ENCODE measurements at regions not wholly inside any gene's neighbourhood (a gene's known extent, or its start where the extent isn't known, plus 50 kb on each side); places are given as distances from the start of the nearest gene placed in this dataset.

DNA sequence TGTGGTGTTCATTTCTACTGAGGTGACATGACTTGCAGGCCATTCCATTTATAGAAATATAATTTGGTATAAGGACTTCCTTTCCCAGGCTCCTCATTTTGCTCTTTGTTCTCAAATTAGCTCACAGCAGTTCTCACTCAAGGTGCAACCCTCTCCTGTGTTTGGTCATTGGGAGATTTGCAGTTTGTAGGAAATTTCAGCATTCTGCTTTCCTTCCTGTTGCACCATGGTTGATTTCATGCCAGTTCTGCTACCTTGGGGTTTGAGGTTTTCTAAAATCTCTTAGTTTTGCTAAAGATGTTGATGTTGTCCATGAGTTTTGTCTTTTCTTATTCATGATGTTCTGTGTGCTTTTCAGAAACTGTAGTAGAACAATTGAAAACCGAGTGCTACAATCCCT lies 65.7 kb upstream of the PROK2 start:
- H3K4me1 ChIP-seq (ENCODE audit: insufficient read depth, low read length, poor library complexity, severe bottlenecking), result no peaks in the 10 kb centered on the region
- H3K4me3 ChIP-seq (ENCODE audit: low read depth, low read length, poor library complexity, severe bottlenecking), result no peak overlapping the region
- intact Hi-C loops (cut with micrococcal nuclease; ENCODE audit: unreplicated experiment), result no loop called here
- TF ChIP-seq EZH2 (IDR thresholded peaks at IDR 0.05; ENCODE audit: borderline replicate concordance, low read depth, low read length, poor library complexity, severe bottlenecking), result no peak
- TF ChIP-seq, protein P1, sequence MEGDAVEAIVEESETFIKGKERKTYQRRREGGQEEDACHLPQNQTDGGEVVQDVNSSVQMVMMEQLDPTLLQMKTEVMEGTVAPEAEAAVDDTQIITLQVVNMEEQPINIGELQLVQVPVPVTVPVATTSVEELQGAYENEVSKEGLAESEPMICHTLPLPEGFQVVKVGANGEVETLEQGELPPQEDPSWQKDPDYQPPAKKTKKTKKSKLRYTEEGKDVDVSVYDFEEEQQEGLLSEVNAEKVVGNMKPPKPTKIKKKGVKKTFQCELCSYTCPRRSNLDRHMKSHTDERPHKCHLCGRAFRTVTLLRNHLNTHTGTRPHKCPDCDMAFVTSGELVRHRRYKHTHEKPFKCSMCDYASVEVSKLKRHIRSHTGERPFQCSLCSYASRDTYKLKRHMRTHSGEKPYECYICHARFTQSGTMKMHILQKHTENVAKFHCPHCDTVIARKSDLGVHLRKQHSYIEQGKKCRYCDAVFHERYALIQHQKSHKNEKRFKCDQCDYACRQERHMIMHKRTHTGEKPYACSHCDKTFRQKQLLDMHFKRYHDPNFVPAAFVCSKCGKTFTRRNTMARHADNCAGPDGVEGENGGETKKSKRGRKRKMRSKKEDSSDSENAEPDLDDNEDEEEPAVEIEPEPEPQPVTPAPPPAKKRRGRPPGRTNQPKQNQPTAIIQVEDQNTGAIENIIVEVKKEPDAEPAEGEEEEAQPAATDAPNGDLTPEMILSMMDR (conservative IDR thresholded peaks at IDR 0.05; ENCODE audit: low read depth, low read length), result no peak
- BruUV-seq (replicated peaks), result no TSS peak
- no peaks in the 10 kb centered on the region for H3K27me3 ChIP-seq (replicated peaks; ENCODE audit: insufficient read depth, low read depth, low read length, poor library complexity)
- DNase-seq (ENCODE audit: low spot score), result no peak
- ChIA-PET CTCF (no interaction called here), POLR2A (ENCODE audit: low non-redundant PET) (no interaction called here)
- H3K27ac ChIP-seq (ENCODE audit: low read depth, low read length, poor library complexity, severe bottlenecking), result no peak overlapping the region
- no peaks in the 10 kb centered on the region for H3K36me3 ChIP-seq (ENCODE audit: insufficient read depth, low read length, poor library complexity, severe bottlenecking)
- H3K9me3 ChIP-seq (ENCODE audit: low read depth, low read length, poor library complexity, severe bottlenecking), result no peaks in the 10 kb centered on the region

DNA sequence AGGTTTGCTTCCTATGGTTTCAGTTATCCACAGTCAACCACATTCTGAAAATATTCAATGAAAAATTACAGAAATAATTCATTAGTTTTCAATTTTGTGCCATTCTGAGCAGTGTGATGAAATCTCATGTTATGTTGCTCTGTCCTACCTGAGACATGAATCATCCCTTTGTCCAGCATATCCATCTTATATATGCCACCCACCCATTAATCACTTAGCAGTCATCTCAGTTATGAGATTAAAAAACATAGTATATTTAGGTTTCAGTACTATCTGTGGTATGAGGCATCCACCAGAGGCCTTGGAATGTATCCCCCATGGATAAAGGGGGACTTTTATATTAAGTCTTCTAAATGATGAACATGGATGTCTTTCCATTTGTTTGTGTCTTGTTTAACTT lies 64.7 kb upstream of the PROK2 start:
- Histone ChIP-seq H3K27ac (ENCODE audit: low read depth, low read length, poor library complexity, severe bottlenecking) (no peak overlapping the region), H3K4me1 (ENCODE audit: insufficient read depth, low read length, poor library complexity, severe bottlenecking) (no peaks in the 10 kb centered on the region), H3K27me3 (replicated peaks; ENCODE audit: insufficient read depth, low read depth, low read length, poor library complexity) (no peaks in the 10 kb centered on the region), H3K4me3 (ENCODE audit: low read depth, low read length, poor library complexity, severe bottlenecking) (no peak overlapping the region), H3K36me3 (ENCODE audit: insufficient read depth, low read length, poor library complexity, severe bottlenecking) (no peaks in the 10 kb centered on the region), H3K9me3 (ENCODE audit: low read depth, low read length, poor library complexity, severe bottlenecking) (no peaks in the 10 kb centered on the region)
- ChIA-PET CTCF (no interaction called here), POLR2A (ENCODE audit: low non-redundant PET) (no interaction called here)
- intact Hi-C loops (cut with micrococcal nuclease; ENCODE audit: unreplicated experiment), result no loop called here
- TF ChIP-seq, protein P1 (conservative IDR thresholded peaks at IDR 0.05; ENCODE audit: low read depth, low read length), result no peak
- TF ChIP-seq EZH2 (IDR thresholded peaks at IDR 0.05; ENCODE audit: borderline replicate concordance, low read depth, low read length, poor library complexity, severe bottlenecking), result no peak
- no TSS peak for BruUV-seq (replicated peaks)
- no peak for DNase-seq (ENCODE audit: low spot score)

DNA sequence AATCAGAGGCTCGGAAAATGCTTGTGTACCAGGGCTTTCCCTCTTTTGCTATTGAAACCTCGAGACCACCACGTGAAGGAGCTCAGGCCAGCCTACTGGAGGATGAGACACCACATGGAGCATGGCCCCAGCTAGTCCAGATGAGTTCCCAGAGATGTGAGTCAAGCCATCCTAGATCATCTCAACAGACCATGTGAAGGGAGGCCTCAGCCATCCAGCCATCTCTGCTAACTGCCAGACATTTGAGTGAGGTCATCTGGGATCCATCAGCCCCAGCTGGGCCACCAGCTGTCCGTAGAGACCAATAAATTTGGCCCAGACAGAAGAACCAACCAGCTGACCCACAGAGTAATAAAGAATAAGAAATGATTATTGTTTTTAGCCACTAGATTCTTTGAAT lies 62.8 kb upstream of the PROK2 start:
- Histone ChIP-seq H3K4me3 (ENCODE audit: low read depth, low read length, poor library complexity, severe bottlenecking) (no peak overlapping the region), H3K27me3 (replicated peaks; ENCODE audit: insufficient read depth, low read depth, low read length, poor library complexity) (no peaks in the 10 kb centered on the region), H3K36me3 (ENCODE audit: insufficient read depth, low read length, poor library complexity, severe bottlenecking) (no peaks in the 10 kb centered on the region), H3K27ac (ENCODE audit: low read depth, low read length, poor library complexity, severe bottlenecking) (no peak overlapping the region), H3K4me1 (ENCODE audit: insufficient read depth, low read length, poor library complexity, severe bottlenecking) (no peaks in the 10 kb centered on the region), H3K9me3 (ENCODE audit: low read depth, low read length, poor library complexity, severe bottlenecking) (no peaks in the 10 kb centered on the region)
- ChIA-PET CTCF (no interaction called here), POLR2A (ENCODE audit: low non-redundant PET) (no interaction called here)
- no peak for DNase-seq (ENCODE audit: low spot score)
- no TSS peak for BruUV-seq (replicated peaks)
- TF ChIP-seq EZH2 (IDR thresholded peaks at IDR 0.05; ENCODE audit: borderline replicate concordance, low read depth, low read length, poor library complexity, severe bottlenecking), result no peak
- TF ChIP-seq, protein P1 (conservative IDR thresholded peaks at IDR 0.05; ENCODE audit: low read depth, low read length), result no peak
- intact Hi-C loops (cut with micrococcal nuclease; ENCODE audit: unreplicated experiment), result no loop called here
